ENCODE measurements at regions not wholly inside any gene's neighbourhood (a gene's known extent, or its start where the extent isn't known, plus 50 kb on each side); places are given as distances from the start of the nearest gene placed in this dataset.
"Not testable (repeated sequence)": the region's sequence is repeated elsewhere in the genome, so short reads cannot be mapped to it uniquely, and the experiment has no call there.

DNA sequence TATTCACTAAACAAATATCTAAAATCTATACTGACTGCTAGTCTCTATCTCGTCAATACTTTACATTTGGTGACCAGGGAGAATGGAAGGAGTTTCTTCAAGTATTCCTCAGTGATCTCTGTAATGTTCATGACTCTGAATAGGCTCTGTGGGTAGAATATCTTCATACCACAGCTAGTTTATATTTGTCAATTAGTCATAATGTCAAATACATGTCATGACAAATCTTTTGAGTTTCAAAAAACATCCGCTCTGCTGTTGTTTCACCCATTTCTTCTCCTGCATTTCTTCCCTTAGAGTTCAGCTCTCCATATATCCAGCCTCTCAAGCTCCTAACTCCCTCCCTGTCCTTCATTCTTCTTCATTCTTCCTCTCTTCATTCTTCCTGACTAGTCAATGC, 206.5 kb upstream of the FANCL start:
- DNase-seq: no peak

DNA sequence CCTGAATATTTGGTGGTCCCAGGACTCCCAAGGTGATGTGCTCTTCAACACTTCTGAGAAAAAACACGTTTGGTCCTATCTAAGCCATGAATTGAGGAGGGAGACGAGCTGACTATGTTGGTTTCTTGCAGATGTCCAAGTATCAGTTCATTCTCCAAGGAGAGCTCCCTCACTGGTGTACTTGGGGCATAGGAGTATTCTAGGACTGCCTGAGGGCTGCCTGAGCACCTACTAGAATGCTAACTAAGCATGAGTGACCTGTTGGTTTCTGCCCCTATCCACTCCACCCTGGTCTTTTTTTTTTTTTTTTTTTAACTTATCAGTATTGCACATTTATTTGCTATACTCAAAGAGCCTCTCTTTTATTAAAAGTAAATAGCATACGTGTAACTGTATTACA, 200.5 kb upstream of the FANCL start:
- no peak for DNase-seq

DNA sequence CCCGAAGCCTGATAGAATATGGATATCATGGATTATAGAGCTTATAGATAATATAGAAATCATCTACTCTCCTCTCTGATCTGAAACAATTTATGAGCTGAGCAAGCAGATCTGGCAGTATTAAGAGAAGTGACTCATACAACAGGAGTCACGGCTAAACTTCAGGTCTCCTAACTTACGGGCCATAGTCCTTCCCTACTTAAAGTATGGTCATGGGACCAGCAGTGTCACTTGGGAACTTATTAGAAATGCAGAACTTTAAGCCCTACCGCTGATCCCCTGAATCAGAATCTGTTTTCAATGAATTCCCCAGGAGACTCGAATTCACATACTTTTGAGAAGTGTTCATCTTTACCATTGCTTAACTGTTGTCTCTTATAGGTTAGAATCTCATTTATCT, 195.7 kb upstream of the FANCL start:
- no peak for DNase-seq

DNA sequence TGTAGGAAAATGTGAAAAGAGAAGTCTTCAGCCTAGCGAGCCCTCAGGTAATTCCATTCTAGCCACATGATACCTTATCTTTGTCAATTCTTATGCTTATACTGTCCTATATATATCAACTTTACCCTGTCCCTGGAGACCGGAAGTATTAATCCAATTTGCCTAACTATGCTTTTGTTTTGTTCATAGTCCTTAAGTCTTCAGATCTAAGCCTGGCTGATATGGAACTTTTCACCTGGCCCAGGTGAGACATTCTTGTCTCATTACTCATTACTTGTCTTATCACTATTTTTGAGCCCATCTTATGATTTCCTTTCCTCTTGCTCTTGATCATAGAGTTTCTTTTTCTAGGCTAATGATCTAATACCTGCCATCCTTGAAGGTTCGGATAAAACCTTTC, 194.1 kb upstream of the FANCL start:
- no peak for DNase-seq

DNA sequence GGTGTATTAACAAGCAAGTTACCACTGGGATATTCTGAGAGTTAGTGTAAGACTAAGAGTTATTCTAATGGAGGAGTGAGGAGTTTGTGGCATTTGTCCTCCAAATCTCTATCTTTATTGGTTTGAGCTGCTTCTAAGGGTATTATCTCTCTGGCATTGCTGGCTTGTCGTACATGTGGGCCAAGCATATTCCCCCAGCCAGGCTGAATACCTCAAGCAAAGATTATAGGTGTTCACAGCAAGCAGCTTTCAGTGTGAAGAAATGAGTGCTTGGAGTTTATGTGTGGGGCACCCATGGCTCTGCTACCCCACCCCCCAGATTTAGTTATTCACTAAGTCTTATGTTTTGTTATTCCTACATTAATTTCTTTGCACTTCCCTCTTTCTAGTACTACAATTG, 193.6 kb upstream of the FANCL start:
- peak; percentile 24 for DNase-seq

DNA sequence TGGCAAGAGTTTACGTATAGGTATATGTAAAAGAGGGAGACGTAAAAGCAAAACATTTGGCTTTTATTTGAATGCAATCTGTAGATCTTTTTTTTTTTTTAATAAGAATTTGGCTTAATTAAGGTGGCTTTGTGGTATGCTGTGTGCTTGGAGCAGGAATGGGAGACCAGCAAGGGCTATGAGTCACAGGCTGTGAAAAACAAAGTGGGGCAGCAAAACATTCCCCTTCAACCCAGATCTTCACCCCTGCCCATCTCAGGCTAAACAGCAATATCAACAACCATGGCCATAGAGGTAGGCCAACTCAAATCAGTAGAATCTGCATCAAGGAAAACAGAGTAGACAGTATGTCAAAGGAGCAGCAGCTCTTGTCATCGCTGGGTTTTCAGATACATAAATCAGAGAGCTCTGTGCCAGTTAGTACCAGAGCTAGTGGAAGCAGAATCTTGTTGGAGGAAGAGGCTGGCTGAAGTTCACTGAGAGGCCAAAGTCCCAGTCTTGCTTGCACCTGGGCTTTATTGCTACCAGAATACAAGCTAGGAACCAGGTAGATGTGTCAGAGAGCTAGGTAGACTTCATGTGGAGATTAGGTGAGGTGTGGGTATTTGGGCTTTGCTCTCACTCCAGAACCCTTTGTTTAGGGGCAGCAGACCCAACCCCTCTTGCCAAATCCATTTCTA, 191.5 kb upstream of the FANCL start:
- DNase-seq: no peak

DNA sequence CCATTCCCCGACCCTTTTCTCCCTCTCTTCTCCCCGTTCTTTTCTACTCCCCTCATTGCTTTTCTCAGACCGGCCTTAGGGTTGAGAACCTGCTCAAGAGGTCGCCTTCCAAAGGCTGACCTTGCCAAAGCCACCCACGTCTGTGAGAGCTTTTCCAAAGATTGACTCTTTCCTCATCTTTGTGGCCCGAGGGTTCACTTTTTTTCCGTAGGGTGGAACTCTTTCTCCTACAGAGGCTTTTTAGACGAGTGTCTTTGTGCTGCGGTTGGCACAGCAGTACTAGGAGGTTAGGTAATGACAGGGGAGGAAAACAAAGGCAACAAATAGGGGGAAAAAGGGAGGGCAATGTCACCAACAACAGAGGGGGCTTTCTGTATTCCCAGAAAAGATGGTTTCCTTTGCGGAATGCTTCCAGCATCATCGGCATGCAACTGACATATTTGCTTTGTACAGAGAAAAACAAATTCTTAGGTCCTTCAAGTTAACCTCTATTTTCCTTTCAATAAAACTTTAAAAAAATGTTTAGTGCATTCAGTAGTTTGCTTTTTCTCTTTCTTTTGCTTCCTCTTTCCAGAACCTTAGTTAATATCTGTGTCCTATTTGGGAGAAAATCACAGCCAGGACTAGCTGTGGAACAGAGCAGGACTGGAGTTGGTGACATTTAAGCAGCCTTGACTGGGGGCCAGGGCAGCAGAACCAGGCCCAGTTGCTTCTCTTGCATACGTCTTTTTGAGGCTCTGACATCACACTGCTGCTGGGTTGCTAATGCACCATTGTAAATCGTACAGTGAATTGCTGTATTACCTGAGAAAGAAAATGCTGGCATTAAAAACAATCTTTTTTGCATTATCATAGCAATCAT, 188.1 kb upstream of the FANCL start:
- no peak for DNase-seq

DNA sequence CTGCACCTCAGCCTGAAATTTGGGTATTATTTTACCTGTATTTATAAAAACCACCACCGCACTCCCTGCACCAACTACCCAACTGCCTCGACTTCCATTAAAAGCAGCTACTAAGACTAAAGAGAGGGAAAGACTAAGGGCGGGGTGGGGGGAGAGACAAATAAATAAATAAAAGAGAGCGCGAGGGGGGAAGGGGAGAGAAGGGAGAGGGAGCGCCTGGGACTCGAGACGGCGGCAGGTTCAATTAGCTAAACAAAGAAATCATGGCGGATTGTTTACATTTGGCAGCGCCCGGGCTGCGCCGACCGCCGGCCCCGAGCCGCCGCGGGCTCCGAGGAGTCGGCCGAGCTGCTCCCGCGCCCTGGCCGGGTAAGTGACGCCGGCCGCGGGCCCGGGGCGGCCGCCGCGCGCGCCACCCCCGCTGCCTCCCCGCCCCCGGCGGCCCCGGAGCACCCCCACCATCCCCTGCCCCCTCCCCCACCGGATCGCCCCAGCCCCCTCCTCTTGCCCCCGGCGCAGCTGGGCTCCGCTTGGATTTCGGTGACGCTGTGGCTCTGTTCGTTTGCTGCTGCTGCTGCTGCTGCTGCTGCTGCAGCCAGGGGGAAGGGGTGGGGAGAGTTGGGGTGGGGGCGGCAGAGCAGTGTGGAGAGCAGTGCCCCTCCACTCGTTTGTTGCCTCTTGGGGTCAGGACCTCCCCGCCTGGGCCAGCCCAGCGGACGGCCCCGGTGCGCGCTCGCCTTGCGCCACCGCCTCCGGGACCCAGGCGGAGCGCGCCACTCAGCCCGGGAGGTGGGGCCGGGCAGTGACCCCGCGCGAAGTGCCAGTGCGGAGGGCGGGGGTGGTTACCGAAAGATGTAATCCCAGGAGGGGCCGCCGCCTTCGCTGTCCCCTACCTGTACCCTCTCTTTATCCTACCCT, 187.2 kb upstream of the FANCL start:
- DNase-seq: peak; percentile 68

DNA sequence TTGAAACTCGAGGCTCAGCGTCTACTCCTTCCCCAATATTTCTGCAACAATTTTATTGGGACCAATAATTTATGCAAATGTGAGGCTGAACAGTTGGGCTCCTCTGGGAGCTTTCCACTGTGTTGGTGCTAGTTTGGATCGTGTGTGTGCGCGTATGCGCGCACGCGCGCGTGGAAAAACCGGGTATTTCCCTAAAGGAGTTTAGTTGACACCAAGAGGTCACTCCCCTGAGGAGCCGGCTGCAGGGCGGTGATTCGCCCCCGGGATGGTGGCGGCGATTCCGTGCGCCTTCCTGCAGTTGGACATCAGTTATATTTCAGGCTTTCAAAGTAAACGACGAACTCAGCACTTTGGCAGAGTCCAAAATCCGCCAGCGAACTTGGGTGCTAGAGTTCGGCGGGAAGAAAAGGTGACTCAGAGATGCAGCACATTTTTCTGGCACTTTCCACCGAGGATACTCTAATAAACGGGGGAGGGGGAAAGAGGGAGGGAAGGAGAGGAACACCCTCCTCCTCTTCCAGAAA, 186.5 kb upstream of the FANCL start:
- DNase-seq: peak; percentile 79

DNA sequence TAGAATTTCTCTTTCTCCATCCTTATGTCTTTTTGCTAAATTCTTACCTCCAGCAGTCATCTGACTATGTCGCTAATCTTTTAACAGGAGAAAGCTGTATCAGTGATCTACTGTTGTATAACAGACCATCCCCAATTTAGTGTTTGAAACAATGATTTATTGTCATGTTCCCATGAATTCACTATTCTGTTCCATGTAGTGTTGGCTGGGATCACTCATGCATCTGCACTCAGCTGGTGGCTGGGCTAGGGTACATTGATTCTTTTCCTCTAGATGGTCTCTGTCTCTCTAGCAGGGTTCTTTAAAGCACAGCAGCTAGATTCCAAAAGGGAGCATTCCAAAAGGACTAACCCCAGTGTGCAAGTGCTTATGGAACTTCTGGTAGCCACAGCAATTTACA, 184.2 kb upstream of the FANCL start:
- DNase-seq: no peak

DNA sequence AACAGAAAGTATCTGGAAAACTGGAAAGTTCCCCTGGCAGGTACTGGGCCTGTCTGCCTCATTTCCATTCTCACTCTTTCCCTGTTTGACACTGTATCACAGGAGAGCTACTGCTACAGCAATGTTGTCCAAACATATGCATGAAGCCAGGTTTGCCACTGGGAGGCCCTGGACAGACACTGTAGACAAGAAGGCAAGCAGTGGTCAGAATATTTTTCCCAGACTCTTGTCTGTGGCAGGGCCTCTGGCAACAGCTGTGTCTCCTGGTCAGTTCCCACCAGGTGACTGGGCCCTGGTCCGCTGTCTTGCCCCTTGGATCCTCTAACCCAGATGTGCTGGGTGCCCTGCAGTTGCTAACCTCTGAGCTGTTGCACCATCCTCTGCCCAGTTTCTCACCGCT, 178.9 kb upstream of the FANCL start:
- no peak for DNase-seq

DNA sequence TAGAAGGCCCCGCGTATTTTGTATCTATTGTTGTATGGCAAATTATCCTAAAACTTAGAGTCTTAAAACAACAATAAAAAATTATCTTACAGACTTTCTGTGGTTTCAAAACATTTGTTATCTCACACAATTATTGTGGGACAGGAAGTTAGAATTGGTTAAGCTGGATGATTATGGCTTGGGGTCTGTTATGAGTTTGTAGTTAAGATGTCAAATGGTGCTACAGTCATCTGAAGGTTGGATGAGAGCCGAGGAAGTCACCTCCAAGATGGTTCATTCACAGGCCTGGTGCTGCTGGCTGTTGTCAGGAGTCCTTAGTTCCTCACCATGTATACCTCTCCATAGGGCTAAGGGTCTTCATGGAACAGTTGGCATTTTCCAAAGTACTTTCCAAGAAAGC, 175.6 kb upstream of the FANCL start:
- peak; percentile 58 for DNase-seq

DNA sequence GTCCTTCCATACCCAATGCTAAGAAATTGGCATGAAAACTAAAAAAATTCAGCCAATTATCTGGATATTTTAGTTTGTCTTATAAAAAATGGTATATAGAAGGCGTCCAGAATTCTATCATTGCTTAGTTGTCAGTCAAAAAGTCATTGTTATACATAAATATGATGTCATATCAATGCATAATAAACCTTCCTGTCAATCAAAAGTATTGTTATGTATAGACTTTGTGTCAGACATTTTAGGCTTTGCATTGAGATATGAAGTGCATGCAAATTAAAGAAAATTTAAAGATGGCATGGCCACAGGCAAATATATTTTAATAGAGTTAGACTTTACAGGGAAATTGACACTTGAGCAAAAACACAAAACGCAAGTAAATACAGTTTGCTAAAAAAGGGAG, 173.4 kb upstream of the FANCL start:
- no peak for DNase-seq

DNA sequence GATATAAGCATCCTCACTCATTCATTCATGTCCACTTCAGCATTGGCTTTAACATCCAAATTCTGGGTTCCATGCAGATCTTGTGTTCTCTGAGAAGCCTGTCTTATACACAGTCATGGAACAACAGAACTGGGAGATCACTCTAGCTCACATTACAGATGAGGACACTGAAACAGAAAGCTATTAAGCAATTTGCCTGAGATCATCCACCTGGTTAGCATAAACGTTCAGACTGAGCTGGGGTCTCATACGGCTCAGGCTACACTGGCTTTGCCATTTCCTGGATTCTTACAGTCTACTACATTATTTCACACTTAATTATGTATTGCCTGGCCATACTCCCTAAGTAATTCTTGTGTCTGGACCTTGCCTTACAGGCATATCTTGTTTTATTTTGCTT, 169.4 kb upstream of the FANCL start:
- no peak for DNase-seq

DNA sequence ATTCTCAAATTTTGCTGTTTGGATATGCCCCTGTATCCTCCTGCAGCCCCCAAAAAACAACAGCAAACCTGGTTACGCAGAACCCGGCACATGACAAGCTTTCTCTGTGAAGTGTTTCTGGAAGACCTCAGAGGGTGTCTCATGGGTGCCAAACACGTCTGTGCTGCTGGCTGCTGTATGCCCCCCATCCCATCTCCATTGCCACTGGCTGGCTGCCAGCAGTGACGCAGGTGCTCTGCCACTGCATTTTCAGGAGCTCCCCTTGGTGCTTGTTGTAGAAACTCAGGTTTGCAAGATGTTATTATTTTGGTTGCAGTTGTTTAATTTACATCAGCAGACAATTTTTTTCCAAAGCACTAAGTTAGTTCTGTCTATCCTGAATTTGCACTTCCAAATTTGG, 166.4 kb upstream of the FANCL start:
- no peak for DNase-seq

DNA sequence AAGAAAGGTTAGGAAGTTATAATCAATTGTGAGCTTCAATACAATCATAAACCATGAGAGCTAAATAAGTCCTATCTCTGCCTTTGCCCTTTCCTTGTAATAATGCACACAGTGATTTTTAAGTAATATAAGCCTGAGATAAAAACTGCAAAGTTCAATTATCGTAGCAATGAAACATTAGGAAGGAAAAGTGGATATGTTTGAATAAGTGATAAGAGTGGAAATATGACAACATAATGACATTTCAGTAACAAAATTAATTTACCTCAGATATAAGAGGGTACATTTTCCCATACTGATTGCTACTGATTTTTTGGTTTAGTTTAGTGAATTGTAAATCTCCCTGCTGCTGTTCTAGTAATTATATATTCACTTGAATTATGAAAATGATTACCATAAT, 164.2 kb upstream of the FANCL start:
- DNase-seq: no peak

DNA sequence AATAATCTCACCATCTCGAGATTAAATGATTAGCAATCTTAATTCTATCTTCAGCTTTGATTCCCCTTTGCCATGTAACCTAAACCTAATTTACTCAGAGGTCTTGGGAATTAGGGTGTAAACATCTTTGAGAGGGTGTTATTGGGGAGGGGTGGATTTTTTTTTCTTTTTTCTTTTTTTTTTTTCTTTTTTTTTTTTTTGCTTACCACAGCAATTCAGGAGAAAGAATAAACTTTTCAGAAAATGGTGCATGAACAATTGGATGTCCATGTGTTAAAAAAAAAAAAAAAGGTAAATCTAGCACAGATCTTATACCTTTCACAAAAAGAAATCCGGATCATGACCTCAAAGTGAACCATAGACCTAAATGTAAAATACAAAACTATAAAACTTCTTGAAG, 160.8 kb upstream of the FANCL start:
- no peak for DNase-seq

DNA sequence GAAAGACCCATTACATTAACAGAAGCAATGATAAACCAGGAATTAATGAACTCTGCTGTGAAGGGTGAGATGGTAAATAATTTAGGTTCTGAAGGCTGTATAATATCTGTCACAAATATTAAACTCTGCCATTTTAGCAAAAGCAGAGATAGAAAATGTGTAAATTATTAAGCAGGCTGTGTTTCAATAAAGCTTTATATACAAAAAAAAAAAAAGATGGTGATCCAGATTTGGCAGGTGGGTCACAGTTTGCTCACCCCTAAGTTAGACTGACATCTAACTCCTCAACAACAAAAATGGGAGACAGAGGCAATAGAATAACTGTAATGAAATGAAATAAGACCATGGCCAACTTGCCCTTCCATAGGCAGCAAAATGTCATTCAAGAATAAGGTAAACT, 157.3 kb upstream of the FANCL start:
- no peak for DNase-seq

DNA sequence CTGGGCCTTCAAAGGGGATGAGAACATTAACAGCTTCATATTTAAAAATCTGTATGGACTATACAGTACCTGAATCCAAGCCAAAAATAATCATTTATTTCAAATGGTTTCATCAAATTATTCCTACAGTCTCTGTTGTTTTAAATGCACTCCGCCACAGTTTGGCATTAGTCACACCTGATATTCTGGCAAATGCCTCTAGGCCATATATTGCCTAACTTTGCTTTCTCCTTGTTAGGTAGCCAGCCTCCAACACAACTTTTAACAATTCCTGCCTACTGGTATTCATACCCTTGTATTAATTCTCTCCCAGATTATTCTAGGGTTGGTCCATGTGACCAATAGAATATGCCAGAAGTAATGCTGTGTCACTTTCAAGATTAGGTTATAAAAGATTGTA, 146.6 kb upstream of the FANCL start:
- DNase-seq: no peak

DNA sequence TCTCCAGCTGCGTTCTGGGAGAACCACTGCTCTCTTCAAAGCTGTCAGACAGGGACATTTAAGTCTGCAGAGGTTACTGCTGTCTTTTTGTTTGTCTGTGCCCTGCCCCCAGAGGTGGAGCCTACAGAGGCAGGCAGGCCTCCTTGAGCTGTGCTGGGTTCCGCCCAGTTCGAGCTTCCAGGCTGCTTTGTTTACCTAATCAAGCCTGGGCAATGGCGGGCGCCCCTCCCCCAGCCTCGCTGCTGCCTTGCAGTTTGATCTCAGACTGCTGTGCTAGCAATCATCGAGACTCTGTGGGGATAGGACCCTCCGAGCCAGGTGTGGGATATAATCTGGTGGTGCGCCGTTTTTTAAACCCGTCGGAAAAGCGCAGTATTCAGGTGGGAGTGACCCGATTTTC, 145.8 kb upstream of the FANCL start:
- DNase-seq: not testable (repeated sequence)

DNA sequence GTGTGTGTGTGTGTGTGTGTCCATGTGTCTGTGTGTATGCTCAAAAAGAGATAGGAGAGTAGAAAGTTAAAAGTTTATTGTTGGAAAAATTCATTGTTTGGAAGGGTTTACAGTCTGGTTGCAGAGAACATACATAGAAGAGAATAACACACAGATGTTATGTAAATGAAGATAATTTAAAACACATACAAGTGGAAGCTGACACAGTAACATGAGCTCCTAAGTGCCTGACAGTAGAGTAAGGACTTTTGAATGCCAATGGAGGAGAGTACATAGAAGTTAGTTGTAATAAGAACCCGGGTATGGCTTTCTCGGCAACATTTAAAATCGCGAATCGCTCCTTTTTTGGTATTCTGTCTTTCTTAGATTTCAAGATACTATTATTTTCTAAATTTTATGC, 137.0 kb upstream of the FANCL start:
- DNase-seq: no peak

DNA sequence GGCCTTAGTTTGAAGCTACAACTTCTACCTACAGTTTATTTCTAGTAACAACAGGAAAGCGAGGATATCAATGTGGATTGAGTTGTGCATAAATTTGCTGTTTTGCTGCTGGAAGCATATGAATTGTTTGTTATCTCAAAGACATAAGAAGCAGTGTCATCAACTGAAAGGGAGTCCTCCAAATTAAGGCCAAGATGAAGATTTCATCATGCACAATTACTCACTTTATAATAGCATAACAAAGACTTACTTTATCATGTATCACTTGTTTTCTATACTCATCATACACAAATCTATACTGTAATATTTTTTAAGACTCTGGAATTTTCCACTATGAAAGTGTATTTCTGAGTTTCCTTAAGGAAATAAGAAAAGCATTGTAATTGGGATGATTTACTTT, 136.1 kb upstream of the FANCL start:
- DNase-seq: no peak

DNA sequence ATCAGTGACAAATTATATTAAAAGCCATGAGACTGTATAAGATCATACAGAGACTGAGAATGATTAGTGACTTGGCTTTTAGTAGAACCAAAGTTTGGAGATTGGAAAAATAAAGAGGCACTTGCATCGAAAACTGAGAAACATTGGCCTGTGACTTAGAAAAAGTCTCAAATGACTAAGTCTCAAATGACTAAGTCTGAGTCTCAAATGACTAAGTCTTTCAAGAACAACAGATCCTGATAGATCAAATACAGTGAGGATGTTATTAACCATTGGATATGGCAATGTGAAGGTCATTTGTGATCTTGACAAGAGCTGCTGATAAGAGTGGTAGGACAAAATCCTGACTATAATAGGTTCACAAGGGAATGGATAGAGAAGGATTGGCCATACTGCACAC, 135.5 kb upstream of the FANCL start:
- DNase-seq: no peak

Measured in hematopoietic multipotent progenitor cell treated with erythropoietin and hydrocortisone succinate and interleukin-3 and kit ligand, for 4 days (in vitro differentiated cells).